ENCODE measurements at regions not wholly inside any gene's neighbourhood (a gene's known extent, or its start where the extent isn't known, plus 50 kb on each side); places are given as distances from the start of the nearest gene placed in this dataset.
"Not testable (repeated sequence)": the region's sequence is repeated elsewhere in the genome, so short reads cannot be mapped to it uniquely, and the experiment has no call there.

GRCh38 chr10:29810231-29810630 is 175.5 kb upstream of the SVIL start:
- TF ChIP-seq, protein P1, sequence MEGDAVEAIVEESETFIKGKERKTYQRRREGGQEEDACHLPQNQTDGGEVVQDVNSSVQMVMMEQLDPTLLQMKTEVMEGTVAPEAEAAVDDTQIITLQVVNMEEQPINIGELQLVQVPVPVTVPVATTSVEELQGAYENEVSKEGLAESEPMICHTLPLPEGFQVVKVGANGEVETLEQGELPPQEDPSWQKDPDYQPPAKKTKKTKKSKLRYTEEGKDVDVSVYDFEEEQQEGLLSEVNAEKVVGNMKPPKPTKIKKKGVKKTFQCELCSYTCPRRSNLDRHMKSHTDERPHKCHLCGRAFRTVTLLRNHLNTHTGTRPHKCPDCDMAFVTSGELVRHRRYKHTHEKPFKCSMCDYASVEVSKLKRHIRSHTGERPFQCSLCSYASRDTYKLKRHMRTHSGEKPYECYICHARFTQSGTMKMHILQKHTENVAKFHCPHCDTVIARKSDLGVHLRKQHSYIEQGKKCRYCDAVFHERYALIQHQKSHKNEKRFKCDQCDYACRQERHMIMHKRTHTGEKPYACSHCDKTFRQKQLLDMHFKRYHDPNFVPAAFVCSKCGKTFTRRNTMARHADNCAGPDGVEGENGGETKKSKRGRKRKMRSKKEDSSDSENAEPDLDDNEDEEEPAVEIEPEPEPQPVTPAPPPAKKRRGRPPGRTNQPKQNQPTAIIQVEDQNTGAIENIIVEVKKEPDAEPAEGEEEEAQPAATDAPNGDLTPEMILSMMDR (IDR thresholded peaks at IDR 0.05): not testable (repeated sequence)
- not testable (repeated sequence) for TF ChIP-seq POLR2AphosphoS5 (IDR thresholded peaks at IDR 0.05)
